Kidney (tissue), 13 donors: ENCODE measurements at regions not wholly inside any gene's neighbourhood (a gene's known extent, or its start where the extent isn't known, plus 50 kb on each side); places are given as distances from the start of the nearest gene placed in this dataset.
"Not testable (repeated sequence)": the region's sequence is repeated elsewhere in the genome, so short reads cannot be mapped to it uniquely, and the experiment has no call there.

Source experiments
- DNase-seq, 5 donors: peaks; one replicate each; pipeline ENCODE4 v3.0.0-alpha.2; 2013 to 2020
- FAIRE-seq: peaks from 2 replicates; lab custom pipeline; 2012; peaks lifted over from hg19 to GRCh38; lab: Jason Lieb, UNC
- H3K27ac ChIP-seq, 2 donors: one replicate each; pipeline ENCODE4 v1.7.0; 2013; ENCODE audit warnings: low read depth in 2 of 2, low read length in 2 of 2, inconsistent platforms in 1 of 2
- H3K27me3 ChIP-seq: one replicate; pipeline ENCODE4 v1.7.1; 2013; ENCODE audit warnings: low read length, inconsistent platforms; ENCODE audit not compliant: control insufficient read depth, insufficient read depth
- H3K36me3 ChIP-seq, 3 donors: one replicate each; pipeline versions ENCODE4 v1.7.0 to v1.7.1; 2013; ENCODE audit warnings: low read length in 3 of 3, control low read depth in 1 of 3, inconsistent platforms in 1 of 3; ENCODE audit not compliant: insufficient read depth in 3 of 3, control insufficient read depth in 2 of 3
- H3K4me1 ChIP-seq, 3 donors: one replicate each; pipeline versions ENCODE4 v1.7.0 to v1.7.1; 2013; ENCODE audit warnings: low read length in 3 of 3, inconsistent platforms in 1 of 3, low read depth in 1 of 3; ENCODE audit not compliant: control insufficient read depth in 2 of 3, insufficient read depth in 2 of 3
- H3K4me3 ChIP-seq, 3 donors: one replicate each; pipeline versions ENCODE4 v1.7.0 to v1.8.1; 2013; ENCODE audit warnings: low read length in 3 of 3, control low read depth in 1 of 3, inconsistent platforms in 1 of 3
- H3K9ac ChIP-seq, 3 donors: one replicate each; pipeline versions ENCODE4 v1.7.0 to v1.7.1; 2013; ENCODE audit warnings: low read length in 3 of 3, control low read depth in 1 of 3, inconsistent platforms in 1 of 3
- H3K9me3 ChIP-seq, 3 donors: one replicate each; pipeline versions ENCODE4 v1.7.0 to v1.7.1; 2013; ENCODE audit warnings: low read length in 3 of 3, control low read depth in 1 of 3, inconsistent platforms in 1 of 3; ENCODE audit not compliant: control insufficient read depth in 2 of 3, insufficient read depth in 1 of 3
- CTCF ChIP-seq: IDR thresholded peaks from 3 replicates; pipeline ENCODE4 v1.5.1; 2012; ENCODE audit warnings: mild to moderate bottlenecking, moderate library complexity, borderline replicate concordance; ENCODE audit not compliant: insufficient read depth; ENCODE audit errors: extremely low read depth
- intact Hi-C: fragments of 100-400 bp; cut with DNase I; formaldehyde crosslinking; loops from one replicate; pipeline ENCODE4 v1.11.1; 2022
- donor health status: control.
- donor health status: control.
- donor health status: control.
- donor health status: control.
- donor health status: control.
- donor health status: DM: yes; HTN: yes; CAD: no.
- donor health status: Normal renal cell carcinoma (clear cell type).

- H3K4me1 ChIP-seq: no peaks in the 10 kb centered on the region
- FAIRE-seq (no peak), DNase-seq (no peak)
- no peak for TF ChIP-seq CTCF
- intact Hi-C loops: no loop called here
- no peaks in the 10 kb centered on the region for H3K36me3 ChIP-seq
- H3K9me3 ChIP-seq: peaks cover 0 to 4% (median 0%) of the 10 kb centered on the region in 3 donors
- no peak overlapping the region for H3K4me3 ChIP-seq
- no peak overlapping the region for H3K9ac ChIP-seq
- H3K27me3 ChIP-seq: no peaks in the 10 kb centered on the region
- H3K27ac ChIP-seq: no peak overlapping the region
These were observed 180.3 kb downstream of the PTBP2 start for GRCh38 chr1:96901783-96902363.

DNA sequence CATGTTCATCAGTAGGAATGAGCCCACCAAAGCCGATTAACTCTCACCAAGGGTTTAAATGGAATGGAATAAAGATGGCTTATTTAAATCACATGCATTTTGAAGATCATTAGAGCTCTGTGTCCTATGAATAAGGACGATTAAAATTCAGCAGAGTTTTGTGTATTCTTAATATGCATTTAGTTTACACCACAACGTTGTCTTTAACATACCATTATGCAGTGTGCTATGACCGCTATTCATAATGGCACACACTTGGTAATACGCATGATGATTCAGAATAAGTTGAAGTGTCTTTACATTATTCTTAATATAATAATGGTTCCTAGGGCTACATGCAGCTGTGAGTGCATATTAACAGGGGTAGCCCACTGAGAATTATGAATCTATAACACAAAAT lies 190.7 kb downstream of the PTBP2 start:
- no peak for TF ChIP-seq CTCF
- Histone ChIP-seq H3K4me3 (no peak overlapping the region), H3K27ac (no peak overlapping the region), H3K4me1 (no peaks in the 10 kb centered on the region), H3K9me3 (no peaks in the 10 kb centered on the region), H3K9ac (no peak overlapping the region), H3K27me3 (no peaks in the 10 kb centered on the region), H3K36me3 (no peaks in the 10 kb centered on the region)
- no peak for DNase-seq
- intact Hi-C loops: no loop called here
- no peak for FAIRE-seq

GRCh38 chr1:96915701-96916100 lies 194.1 kb downstream of the PTBP2 start:
- not testable (repeated sequence) for FAIRE-seq, H3K36me3 ChIP-seq, DNase-seq

GRCh38 chr1:96918406-96918805 lies 196.8 kb downstream of the PTBP2 start:
- Histone ChIP-seq H3K9me3 (peaks cover 0 to 2% (median 0%) of the 10 kb centered on the region in 3 donors), H3K36me3 (no peaks in the 10 kb centered on the region), H3K4me3 (no peak overlapping the region), H3K4me1 (no peaks in the 10 kb centered on the region), H3K27me3 (no peaks in the 10 kb centered on the region), H3K9ac (no peak overlapping the region), H3K27ac (no peak overlapping the region)
- no peak for FAIRE-seq
- TF ChIP-seq CTCF: no peak
- DNase-seq: no peak
- intact Hi-C loops: no loop called here

More at GRCh38 chr1:96915701-96916100, 194.1 kb downstream of the PTBP2 start:
- intact Hi-C loops, H3K27me3 ChIP-seq, H3K9me3 ChIP-seq, H3K27ac ChIP-seq, H3K9ac ChIP-seq, H3K4me1 ChIP-seq, H3K4me3 ChIP-seq: not testable (repeated sequence)
